Trophoblast cell (in vitro differentiated cells and primary cell): ENCODE measurements at regions not wholly inside any gene's neighbourhood (a gene's known extent, or its start where the extent isn't known, plus 50 kb on each side); places are given as distances from the start of the nearest gene placed in this dataset.
"Not testable (repeated sequence)": the region's sequence is repeated elsewhere in the genome, so short reads cannot be mapped to it uniquely, and the experiment has no call there.

Experiments used
- DNase-seq, 2 donors: peaks; one replicate each; pipeline ENCODE4 v3.0.0-alpha.2; 2016
- H2AFZ ChIP-seq: 2 replicates; pipeline ENCODE4 v1.6.1; 2013; ENCODE audit warnings: low read length, moderate library complexity, mild to moderate bottlenecking; ENCODE audit not compliant: insufficient read depth, poor library complexity
- H2AK5ac ChIP-seq: 2 replicates; pipeline ENCODE4 v1.6.1; 2013; ENCODE audit warnings: mild to moderate bottlenecking, low read length
- H2BK120ac ChIP-seq: 2 replicates; pipeline ENCODE4 v1.6.1; 2013; ENCODE audit warnings: low read length, mild to moderate bottlenecking, moderate library complexity; ENCODE audit not compliant: insufficient read depth, poor library complexity
- H2BK12ac ChIP-seq: 2 replicates; pipeline ENCODE4 v1.6.1; 2013; ENCODE audit warnings: mild to moderate bottlenecking, low read length, moderate library complexity
- H2BK5ac ChIP-seq: 2 replicates; pipeline ENCODE4 v1.6.1; 2013; ENCODE audit warnings: low read length, low read depth, moderate library complexity, mild to moderate bottlenecking; ENCODE audit not compliant: poor library complexity
- H3K14ac ChIP-seq: 2 replicates; pipeline ENCODE4 v1.6.1; 2013; ENCODE audit warnings: mild to moderate bottlenecking, low read length
- H3K18ac ChIP-seq: 2 replicates; pipeline ENCODE4 v1.6.1; 2013; ENCODE audit warnings: mild to moderate bottlenecking, low read length
- H3K23ac ChIP-seq: 2 replicates; pipeline ENCODE4 v1.6.1; 2013; ENCODE audit warnings: low read length
- H3K27ac ChIP-seq: 2 replicates; pipeline ENCODE4 v1.5.1; 2013; ENCODE audit warnings: low read depth, mild to moderate bottlenecking, inconsistent platforms, low read length, moderate library complexity
- H3K27me3 ChIP-seq: 2 replicates; pipeline ENCODE4 v1.6.1; 2013; ENCODE audit warnings: inconsistent platforms, mild to moderate bottlenecking, low read length, moderate library complexity; ENCODE audit not compliant: insufficient read depth
- H3K36me3 ChIP-seq, 2 experiments: 1 replicate in 1 of 2; 2 replicates in 1 of 2; pipeline ENCODE4 v1.6.1; 2013; ENCODE audit warnings: low read length in 2 of 2, mild to moderate bottlenecking in 2 of 2, moderate library complexity in 1 of 2; ENCODE audit not compliant: insufficient read depth in 2 of 2, control insufficient read depth in 1 of 2
- H3K4ac ChIP-seq: 2 replicates; pipeline ENCODE4 v1.6.1; 2013; ENCODE audit warnings: low read depth, mild to moderate bottlenecking, low read length, moderate library complexity
- H3K4me1 ChIP-seq, 2 experiments: 1 replicate in 1 of 2; 2 replicates in 1 of 2; pipeline ENCODE4 v1.6.1; 2013; ENCODE audit warnings: low read length in 2 of 2, mild to moderate bottlenecking in 2 of 2, moderate library complexity in 1 of 2; ENCODE audit not compliant: insufficient read depth in 2 of 2, control insufficient read depth in 1 of 2
- H3K4me2 ChIP-seq: 2 replicates; pipeline ENCODE4 v1.6.1; 2013; ENCODE audit warnings: inconsistent platforms, mild to moderate bottlenecking, low read length, moderate library complexity
- H3K4me3 ChIP-seq: 2 replicates; pipeline ENCODE4 v1.5.1; 2013; ENCODE audit warnings: mild to moderate bottlenecking, low read depth, low read length, inconsistent platforms
- H3K79me1 ChIP-seq: one replicate; pipeline ENCODE4 v1.6.1; 2013; ENCODE audit warnings: low read length
- H3K79me2 ChIP-seq: 2 replicates; pipeline ENCODE4 v1.6.1; 2013; ENCODE audit warnings: low read length, mild to moderate bottlenecking; ENCODE audit not compliant: control insufficient read depth, insufficient read depth, poor library complexity
- H3K9ac ChIP-seq: 2 replicates; pipeline ENCODE4 v1.6.1; 2013; ENCODE audit warnings: mild to moderate bottlenecking, low read length
- H3K9me3 ChIP-seq: 2 replicates; pipeline ENCODE4 v1.6.1; 2013; ENCODE audit warnings: low read depth, mild to moderate bottlenecking, control low read depth, inconsistent platforms, low read length; ENCODE audit not compliant: insufficient read depth
- H4K12ac ChIP-seq: 2 replicates; pipeline ENCODE4 v1.6.1; 2013; ENCODE audit warnings: low read depth, mild to moderate bottlenecking, low read length, moderate library complexity
- H4K8ac ChIP-seq: 2 replicates; pipeline ENCODE4 v1.6.1; 2013; ENCODE audit warnings: low read depth, mild to moderate bottlenecking, low read length, moderate library complexity
- H4K91ac ChIP-seq: one replicate; pipeline ENCODE4 v1.6.1; 2013; ENCODE audit warnings: low read depth, mild to moderate bottlenecking, low read length, moderate library complexity
- WGBS: extraction: QIAGEN DNeasy Blood & Tissue Kit; methylation state at CpG from one replicate; pipeline ENCODE4 v1.1.7; 2013; ENCODE audit warnings: missing lambda C conversion rate; ENCODE audit not compliant: insufficient read length, insufficient coverage; ENCODE audit errors: extremely low coverage; 5-methylcytosine and 5-hydroxymethylcytosine counted together

GRCh38 chr18:75690283-75690682 is 262.8 kb upstream of the SMIM21 start:
- not testable (repeated sequence) for H3K36me3 ChIP-seq, H4K91ac ChIP-seq, H4K8ac ChIP-seq, H2AK5ac ChIP-seq, H3K4ac ChIP-seq, H2BK120ac ChIP-seq, H3K4me3 ChIP-seq, H3K79me1 ChIP-seq, H2BK5ac ChIP-seq, H3K4me1 ChIP-seq, H3K27ac ChIP-seq, DNase-seq, H3K79me2 ChIP-seq, H2BK12ac ChIP-seq, H4K12ac ChIP-seq, H3K4me2 ChIP-seq, H3K18ac ChIP-seq, H3K14ac ChIP-seq, H3K9ac ChIP-seq, H3K9me3 ChIP-seq, H3K23ac ChIP-seq, H2AFZ ChIP-seq, H3K27me3 ChIP-seq
- no CpG with 5 or more reads among the region's 3 CpGs for WGBS

GRCh38 chr18:75687626-75688025 is 260.1 kb upstream of the SMIM21 start:
- H2BK12ac ChIP-seq, result no peak overlapping the region
- H3K79me1 ChIP-seq, result no peaks in the 10 kb centered on the region
- no peak overlapping the region for H3K23ac ChIP-seq
- no peak overlapping the region for H4K12ac ChIP-seq
- no peak overlapping the region for H2AFZ ChIP-seq
- H3K14ac ChIP-seq, result no peak overlapping the region
- no peak overlapping the region for H2AK5ac ChIP-seq
- H4K8ac ChIP-seq, result no peak overlapping the region
- no peak overlapping the region for H2BK5ac ChIP-seq
- no peak overlapping the region for H3K4me3 ChIP-seq
- no peak for DNase-seq
- no peaks in the 10 kb centered on the region for H3K4me1 ChIP-seq
- H3K79me2 ChIP-seq, result no peaks in the 10 kb centered on the region
- H3K9me3 ChIP-seq, result no peaks in the 10 kb centered on the region
- no CpG with 5 or more reads among the region's 2 CpGs for WGBS
- no peak overlapping the region for H4K91ac ChIP-seq
- no peak overlapping the region for H3K4me2 ChIP-seq
- no peaks in the 10 kb centered on the region for H3K27me3 ChIP-seq
- H3K4ac ChIP-seq, result no peak overlapping the region
- no peak overlapping the region for H2BK120ac ChIP-seq
- H3K18ac ChIP-seq, result no peak overlapping the region
- H3K9ac ChIP-seq, result no peak overlapping the region
- H3K36me3 ChIP-seq, result no peaks in the 10 kb centered on the region
- H3K27ac ChIP-seq, result no peak overlapping the region

GRCh38 chr18:75683426-75683825 is 255.9 kb upstream of the SMIM21 start:
- no peak for DNase-seq
- Histone ChIP-seq H3K9me3 (no peaks in the 10 kb centered on the region), H4K8ac (no peak overlapping the region), H3K4ac (no peak overlapping the region), H3K79me2 (no peaks in the 10 kb centered on the region), H3K27ac (no peak overlapping the region), H3K14ac (no peak overlapping the region), H3K27me3 (no peaks in the 10 kb centered on the region), H3K36me3 (no peaks in the 10 kb centered on the region), H2BK120ac (no peak overlapping the region), H3K4me3 (no peak overlapping the region), H2BK12ac (no peak overlapping the region), H3K4me1 (no peaks in the 10 kb centered on the region), H3K23ac (no peak overlapping the region), H2AK5ac (no peak overlapping the region), H3K79me1 (no peaks in the 10 kb centered on the region), H4K91ac (no peak overlapping the region), H3K4me2 (no peak overlapping the region), H4K12ac (no peak overlapping the region), H3K18ac (no peak overlapping the region), H2BK5ac (no peak overlapping the region), H3K9ac (no peak overlapping the region), H2AFZ (no peak overlapping the region)
- no CpG with 5 or more reads among the region's 8 CpGs for WGBS

GRCh38 chr18:75681538-75682115 is 254.1 kb upstream of the SMIM21 start:
- H3K9me3 ChIP-seq, result no peaks in the 10 kb centered on the region
- H3K14ac ChIP-seq, result no peak overlapping the region
- H3K4me3 ChIP-seq, result no peak overlapping the region
- H3K79me1 ChIP-seq, result no peaks in the 10 kb centered on the region
- no peak overlapping the region for H4K91ac ChIP-seq
- no CpG with 5 or more reads among the region's 7 CpGs for WGBS
- no peak overlapping the region for H2BK12ac ChIP-seq
- H3K9ac ChIP-seq, result no peak overlapping the region
- no peak overlapping the region for H3K18ac ChIP-seq
- H3K36me3 ChIP-seq, result no peaks in the 10 kb centered on the region
- no peak overlapping the region for H2AK5ac ChIP-seq
- no peak overlapping the region for H3K27ac ChIP-seq
- no peak overlapping the region for H4K12ac ChIP-seq
- no peak for DNase-seq
- H3K4ac ChIP-seq, result no peak overlapping the region
- H3K79me2 ChIP-seq, result no peaks in the 10 kb centered on the region
- no peak overlapping the region for H2BK120ac ChIP-seq
- H3K27me3 ChIP-seq, result no peaks in the 10 kb centered on the region
- no peak overlapping the region for H2AFZ ChIP-seq
- no peaks in the 10 kb centered on the region for H3K4me1 ChIP-seq
- no peak overlapping the region for H4K8ac ChIP-seq
- H3K23ac ChIP-seq, result no peak overlapping the region
- H2BK5ac ChIP-seq, result no peak overlapping the region
- H3K4me2 ChIP-seq, result no peak overlapping the region
